Renal cortex interstitium (tissue), 11 donors: ENCODE measurements at regions not wholly inside any gene's neighbourhood (a gene's known extent, or its start where the extent isn't known, plus 50 kb on each side); places are given as distances from the start of the nearest gene placed in this dataset.
A peak's percentile ranks its signal among the peaks of the same experiment; 100 is the strongest.

Source experiments
- DNase-seq, 11 donors: peaks; one replicate each; pipeline ENCODE4 v3.0.0-alpha.2; 2013; ENCODE audit warnings: low read depth in 9 of 11, low spot score in 4 of 11; ENCODE audit errors: extremely low read depth in 1 of 11

GRCh38 chr4:142960126-142960525, 114.0 kb upstream of the INPP4B start:
- DNase-seq = peak in 2 of 11 donors; percentile 12 to 17

- DNase-seq = no peak
These were observed 115.0 kb upstream of the INPP4B start for GRCh38 chr4:142960867-142961644.

GRCh38 chr4:142961866-142962265, 115.8 kb upstream of the INPP4B start:
- no peak for DNase-seq

GRCh38 chr4:142974328-142974727, 128.2 kb upstream of the INPP4B start:
- DNase-seq = no peak

GRCh38 chr4:142975618-142976017, 129.5 kb upstream of the INPP4B start:
- no peak for DNase-seq

GRCh38 chr4:142976482-142976881, 130.4 kb upstream of the INPP4B start:
- DNase-seq = no peak

- DNase-seq = no peak
These were observed 131.1 kb upstream of the INPP4B start for GRCh38 chr4:142977182-142977581.

GRCh38 chr4:142983065-142983464, 137.0 kb upstream of the INPP4B start:
- DNase-seq = no peak

- no peak for DNase-seq
These were observed 137.5 kb upstream of the INPP4B start for GRCh38 chr4:142983589-142983988.

- no peak for DNase-seq
These were observed 138.9 kb upstream of the INPP4B start for GRCh38 chr4:142984871-142985585.

GRCh38 chr4:143016171-143016570, 168.5 kb upstream of the USP38 start:
- DNase-seq = no peak

GRCh38 chr4:143017210-143017609, 167.5 kb upstream of the USP38 start:
- no peak for DNase-seq

GRCh38 chr4:143019351-143019750, 165.4 kb upstream of the USP38 start:
- no peak for DNase-seq

GRCh38 chr4:143021384-143021783, 163.3 kb upstream of the USP38 start:
- no peak for DNase-seq

GRCh38 chr4:143023239-143023918, 161.3 kb upstream of the USP38 start:
- no peak for DNase-seq

GRCh38 chr4:143025081-143025704, 159.5 kb upstream of the USP38 start:
- DNase-seq = no peak

- DNase-seq = no peak
These were observed 158.1 kb upstream of the USP38 start for GRCh38 chr4:143026459-143027170.

- DNase-seq = no peak
These were observed 149.1 kb upstream of the USP38 start for GRCh38 chr4:143035661-143036060.

GRCh38 chr4:143036443-143036842, 148.3 kb upstream of the USP38 start:
- no peak for DNase-seq
